ENCODE measurements at regions not wholly inside any gene's neighbourhood (a gene's known extent, or its start where the extent isn't known, plus 50 kb on each side); places are given as distances from the start of the nearest gene placed in this dataset.
"Not testable (repeated sequence)": the region's sequence is repeated elsewhere in the genome, so short reads cannot be mapped to it uniquely, and the experiment has no call there.

- WGBS, 4 donors, result 84 to 90% (median 88%) methylated on average over 5 to 10 of the region's 10 CpGs
- Histone ChIP-seq H3K36me3 (replicated peaks in 1 of 2) (no peaks in the 10 kb centered on the region), H3K4me3 (no peak overlapping the region), H3K9me3 (replicated peaks in 1 of 3) (no peaks in the 10 kb centered on the region), H3K27me3 (no peaks in the 10 kb centered on the region), H3K4me1 (replicated peaks in 1 of 2) (no peaks in the 10 kb centered on the region), H3K27ac (no peak overlapping the region)
- intact Hi-C loops (cut with DNase I), result no loop called here
- TF ChIP-seq POLR2A (IDR thresholded peaks at IDR 0.05) (no peak), CTCF (IDR thresholded peaks at IDR 0.05) (no peak)
- DNase-seq, result no peak
Observed at GRCh38 chr11:134944986-134945385, 532.9 kb upstream of the B3GAT1 start.

DNA sequence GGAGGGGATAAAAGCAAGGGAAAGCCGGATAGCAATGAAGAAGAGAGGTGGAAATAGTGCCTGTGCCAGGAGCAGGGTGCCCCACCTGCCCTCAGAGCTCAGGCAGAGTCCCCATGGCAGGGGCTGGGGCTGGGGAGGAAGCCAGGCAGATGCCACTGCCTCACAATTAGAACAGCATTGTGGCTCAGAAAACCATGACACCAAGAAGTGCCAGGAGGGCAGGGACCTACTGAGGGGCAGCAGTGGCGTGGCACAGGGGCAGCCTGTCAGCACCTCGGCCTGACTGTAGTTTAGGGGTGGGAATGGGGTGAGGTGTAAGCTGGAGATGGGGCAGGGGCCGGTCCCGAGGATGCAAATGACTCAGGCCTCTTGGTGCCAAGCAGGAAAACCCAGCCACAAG, 532.1 kb upstream of the B3GAT1 start:
- TF ChIP-seq POLR2A (IDR thresholded peaks at IDR 0.05) (no peak), CTCF (IDR thresholded peaks at IDR 0.05) (no peak)
- H3K4me3 ChIP-seq, result no peak overlapping the region
- WGBS, 4 donors, result 64 to 86% (median 80%) methylated on average over 3 to 5 of the region's 5 CpGs
- intact Hi-C loops (cut with DNase I), result no loop called here
- no peaks in the 10 kb centered on the region for H3K9me3 ChIP-seq (replicated peaks in 1 of 3)
- H3K27ac ChIP-seq, result no peak overlapping the region
- DNase-seq, result no peak
- no peaks in the 10 kb centered on the region for H3K27me3 ChIP-seq
- H3K36me3 ChIP-seq (replicated peaks in 1 of 2), result no peaks in the 10 kb centered on the region
- no peaks in the 10 kb centered on the region for H3K4me1 ChIP-seq (replicated peaks in 1 of 2)

GRCh38 chr11:134943544-134943943, 531.5 kb upstream of the B3GAT1 start:
- 79 to 90% (median 87%) methylated on average over 6 of the region's 6 CpGs for WGBS, 4 donors
- no peaks in the 10 kb centered on the region for H3K9me3 ChIP-seq (replicated peaks in 1 of 3)
- H3K36me3 ChIP-seq (replicated peaks in 1 of 2), result no peaks in the 10 kb centered on the region
- H3K27me3 ChIP-seq, result no peaks in the 10 kb centered on the region
- H3K4me3 ChIP-seq, result no peak overlapping the region
- no peaks in the 10 kb centered on the region for H3K4me1 ChIP-seq (replicated peaks in 1 of 2)
- no peak for TF ChIP-seq CTCF (IDR thresholded peaks at IDR 0.05)
- no peak for TF ChIP-seq POLR2A (IDR thresholded peaks at IDR 0.05)
- intact Hi-C loops (cut with DNase I), result no loop called here
- no peak overlapping the region for H3K27ac ChIP-seq
- no peak for DNase-seq

DNA sequence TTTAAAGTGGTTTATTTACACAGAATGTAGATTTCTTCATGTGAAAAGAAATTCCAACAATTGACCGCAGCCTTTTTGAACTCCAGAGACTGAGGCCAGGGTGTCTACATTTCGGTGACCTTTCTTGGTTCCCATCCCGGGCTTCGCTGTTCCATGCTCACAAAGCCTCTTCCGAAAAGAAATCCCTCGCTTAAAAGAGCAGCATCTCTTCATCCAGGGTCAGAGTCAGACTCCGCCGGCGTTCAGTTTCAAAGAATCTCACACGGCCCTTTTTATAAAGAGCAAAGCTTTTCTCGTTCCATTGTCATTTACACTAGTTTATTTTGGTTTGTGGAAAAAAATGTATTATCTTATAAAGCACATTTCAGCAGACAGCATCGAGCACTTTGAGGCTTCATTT, 530.6 kb upstream of the B3GAT1 start:
- WGBS, 4 donors, result 61 to 70% (median 66%) methylated on average over 12 of the region's 12 CpGs
- Histone ChIP-seq H3K27ac (no peak overlapping the region), H3K9me3 (replicated peaks in 1 of 3) (no peaks in the 10 kb centered on the region), H3K36me3 (replicated peaks in 1 of 2) (no peaks in the 10 kb centered on the region), H3K4me1 (replicated peaks in 1 of 2) (no peaks in the 10 kb centered on the region), H3K27me3 (no peaks in the 10 kb centered on the region), H3K4me3 (no peak overlapping the region)
- no peak for DNase-seq
- intact Hi-C loops (cut with DNase I), result no loop called here
- no peak for TF ChIP-seq CTCF (IDR thresholded peaks at IDR 0.05)
- TF ChIP-seq POLR2A (IDR thresholded peaks at IDR 0.05), result no peak

- WGBS, 4 donors, result 43 to 64% (median 46%) methylated on average over 14 to 18 of the region's 18 CpGs
- H3K27ac ChIP-seq; H3K9me3 ChIP-seq (replicated peaks in 1 of 3); intact Hi-C loops (cut with DNase I); H3K4me1 ChIP-seq (replicated peaks in 1 of 2); DNase-seq; H3K27me3 ChIP-seq; H3K4me3 ChIP-seq; H3K36me3 ChIP-seq (replicated peaks in 1 of 2): not testable (repeated sequence)
Observed at GRCh38 chr11:134941936-134942600, 530.0 kb upstream of the B3GAT1 start.

Measured in adrenal gland (tissue), 9 donors.